A549 (cell line): ENCODE measurements at regions not wholly inside any gene's neighbourhood (a gene's known extent, or its start where the extent isn't known, plus 50 kb on each side); places are given as distances from the start of the nearest gene placed in this dataset.

ENCODE experiments used
- ATAC-seq, 2 experiments: fragments of 200-7000 bp in 1 of 2; fragments of >200 bp in 1 of 2; cut with Nextera tagmentation in 1 of 2; cut with Tn5 transposase in 1 of 2; 3 replicates each; pipeline versions ENCODE4 v1.8.0 to v1.9.1; 2018 to 2020; ENCODE audit warnings: mild to moderate bottlenecking in 1 of 2, moderate library complexity in 1 of 2
- CTCF ChIA-PET: fragments of 300-600 bp; sonication (Branson Sonifier 250); formaldehyde crosslinking; extraction: SDS; loops from one replicate; lab custom pipeline; 2021; ENCODE audit warnings: antibody characterized with exemption, inconsistent platforms; lab: Yijun Ruan, JAX
- POLR2A ChIA-PET: fragments of 350-600 bp; formaldehyde crosslinking; extraction: SDS; loops from one replicate; lab custom pipeline; 2021; ENCODE audit warnings: antibody characterized with exemption, inconsistent platforms; lab: Yijun Ruan, JAX
- DNase-seq, 2 experiments: peaks; one replicate each; pipeline versions ENCODE4 v3.0.0 to v3.0.0-alpha.2; 2011 to 2016; ENCODE audit warnings: low read depth in 1 of 2, low spot score in 1 of 2
- FAIRE-seq: peaks from 2 replicates; lab custom pipeline; 2011; peaks lifted over from hg19 to GRCh38; lab: Jason Lieb, UNC
- H3K27ac ChIP-seq, 2 experiments: fragments of >200 bp; sonication (Bioruptor Twin); formaldehyde crosslinking; 3 replicates each; pipeline ENCODE4 v1.5.1; 2016 to 2017
- H3K4me1 ChIP-seq: fragments of >200 bp; sonication (Bioruptor Twin); formaldehyde crosslinking; 3 replicates; pipeline ENCODE4 v1.6.1; 2016
- H3K4me2 ChIP-seq: fragments of >200 bp; sonication (Bioruptor Twin); formaldehyde crosslinking; 3 replicates; pipeline ENCODE4 v1.6.1; 2016
- H3K4me3 ChIP-seq: fragments of >200 bp; sonication (Bioruptor Twin); formaldehyde crosslinking; 3 replicates; pipeline ENCODE4 v1.5.1; 2016
- H3K9me3 ChIP-seq: fragments of >200 bp; sonication (Bioruptor Twin); formaldehyde crosslinking; 3 replicates; pipeline ENCODE4 v1.6.1; 2016
- BCL3 ChIP-seq: fragments of >200 bp; sonication (Bioruptor Twin); formaldehyde crosslinking; IDR thresholded peaks from 3 replicates; pipeline ENCODE4 v1.6.1; 2016
- BHLHE40 ChIP-seq: IDR thresholded peaks from 2 replicates; pipeline ENCODE4 v1.6.1; 2012; ENCODE audit warnings: low read depth, low read length, inconsistent platforms
- CEBPB ChIP-seq, 2 experiments: fragments of >200 bp in 1 of 2; sonication (Bioruptor Twin) in 1 of 2; formaldehyde crosslinking in 1 of 2; IDR thresholded peaks; 2 replicates each; pipeline ENCODE4 v1.6.1; 2012 to 2016
- CHD2 ChIP-seq: fragments of 150-350 bp; IDR thresholded peaks from 2 replicates; pipeline ENCODE4 v1.6.1; 2014; ENCODE audit warnings: low read length; ENCODE audit not compliant: partially characterized antibody
- CHD4 ChIP-seq: fragments of 200-600 bp; sonication (generic); IDR thresholded peaks from 2 replicates; pipeline ENCODE4 v1.6.1; 2016; ENCODE audit warnings: antibody characterized with exemption, mild to moderate bottlenecking, borderline replicate concordance
- E2F6 ChIP-seq: IDR thresholded peaks from 2 replicates; pipeline ENCODE4 v1.6.1; 2012; ENCODE audit warnings: low read depth, borderline replicate concordance
- EHF ChIP-seq: fragments of 250-450 bp; sonication (Bioruptor Pico); IDR thresholded peaks from 2 replicates; pipeline ENCODE4 v1.5.0; 2020; ENCODE audit warnings: mild to moderate bottlenecking
- ELK1 ChIP-seq: fragments of 150-350 bp; IDR thresholded peaks from 2 replicates; pipeline ENCODE4 v1.6.1; 2014; ENCODE audit warnings: low read depth, mild to moderate bottlenecking, low read length
- FOSL2 ChIP-seq, 2 experiments: fragments of 450-650 bp in 1 of 2; fragments of >200 bp in 1 of 2; sonication (Bioruptor Twin) in 1 of 2; formaldehyde crosslinking; IDR thresholded peaks; 2 replicates each; pipeline versions ENCODE4 v1.5.0 to v1.6.1; 2016 to 2020; ENCODE audit warnings: mild to moderate bottlenecking in 1 of 2, moderate library complexity in 1 of 2
- HMGXB4 ChIP-seq: fragments of 250-450 bp; sonication (Bioruptor Pico); IDR thresholded peaks from 2 replicates; pipeline ENCODE4 v1.5.0; 2021; ENCODE audit warnings: mild to moderate bottlenecking, moderate library complexity, borderline replicate concordance
- JUNB ChIP-seq: fragments of >200 bp; sonication (Bioruptor Twin); formaldehyde crosslinking; IDR thresholded peaks from 2 replicates; pipeline ENCODE4 v1.6.1; 2016
- MAZ ChIP-seq: fragments of 150-350 bp; IDR thresholded peaks from 2 replicates; pipeline ENCODE4 v1.6.1; 2014; ENCODE audit warnings: antibody characterized with exemption, low read depth, low read length, borderline replicate concordance
- NPAS2 ChIP-seq: fragments of 250-450 bp; sonication (Bioruptor Pico); IDR thresholded peaks from 2 replicates; pipeline ENCODE4 v1.8.0; 2022; ENCODE audit warnings: mild to moderate bottlenecking, moderate library complexity, borderline replicate concordance
- NR3C1 ChIP-seq: fragments of >200 bp; sonication (Bioruptor Twin); formaldehyde crosslinking; IDR thresholded peaks from 3 replicates; pipeline ENCODE4 v1.6.1; 2017
- PBX3 ChIP-seq: IDR thresholded peaks from 2 replicates; pipeline ENCODE4 v1.6.1; 2012
- POLR2A ChIP-seq: IDR thresholded peaks from 2 replicates; pipeline ENCODE4 v1.6.1; 2012; ENCODE audit warnings: mild to moderate bottlenecking, low read length
- RAD21 ChIP-seq, 2 experiments: fragments of >200 bp in 1 of 2; sonication (Bioruptor Twin) in 1 of 2; formaldehyde crosslinking in 1 of 2; IDR thresholded peaks in 1 of 2; conservative IDR thresholded peaks in 1 of 2; 2 replicates in 1 of 2; 3 replicates in 1 of 2; pipeline ENCODE4 v1.6.1; 2012 to 2018; ENCODE audit warnings: inconsistent platforms in 1 of 2
- RCOR1 ChIP-seq: fragments of 150-350 bp; IDR thresholded peaks from 2 replicates; pipeline ENCODE4 v1.6.1; 2014; ENCODE audit warnings: antibody characterized with exemption, low read length, low read depth
- RFX5 ChIP-seq: fragments of 450-650 bp; IDR thresholded peaks from 2 replicates; pipeline ENCODE4 v1.7.1; 2014; ENCODE audit warnings: antibody characterized with exemption, mild to moderate bottlenecking, moderate library complexity
- RNF2 ChIP-seq: fragments of 200-600 bp; sonication (generic); IDR thresholded peaks from 2 replicates; pipeline ENCODE4 v1.6.1; 2016; ENCODE audit warnings: low read depth, mild to moderate bottlenecking, antibody characterized with exemption, moderate library complexity, borderline replicate concordance
- SMC3 ChIP-seq: fragments of >200 bp; sonication (Bioruptor Twin); formaldehyde crosslinking; IDR thresholded peaks from 3 replicates; pipeline ENCODE4 v1.6.1; 2018; ENCODE audit warnings: inconsistent platforms
- WGBS: methylation state at CpG from one replicate; pipeline ENCODE4 v1.1.6; 2017; ENCODE audit errors: missing lambda C conversion rate; 5-methylcytosine and 5-hydroxymethylcytosine counted together

GRCh38 chr2:133739039-133739438 lies 170.8 kb upstream of the NCKAP5 start:
- Histone ChIP-seq H3K9me3 (no peaks in the 10 kb centered on the region), H3K4me3 (no peak overlapping the region)
- no peak for ATAC-seq

GRCh38 chr2:133740500-133740899 lies 172.2 kb upstream of the NCKAP5 start:
- no peak for FAIRE-seq
- ChIA-PET POLR2A (no interaction called here), CTCF (no interaction called here)
- DNase-seq: no peak
- ATAC-seq: no peak
- 57% methylated on average over 1 of the region's 1 CpG for WGBS
- Histone ChIP-seq H3K4me3 (no peak overlapping the region), H3K4me2 (no peak overlapping the region), H3K27ac (no peak overlapping the region), H3K4me1 (no peaks in the 10 kb centered on the region), H3K9me3 (no peaks in the 10 kb centered on the region)
- TF ChIP-seq HMGXB4 (CRISPR knock-in tag): no peak
- no peak for TF ChIP-seq BHLHE40
- TF ChIP-seq EHF (CRISPR knock-in tag): no peak
- TF ChIP-seq POLR2A: no peak
- TF ChIP-seq CHD4: no peak
- no peak for TF ChIP-seq BCL3
- TF ChIP-seq RFX5: no peak
- no peak for TF ChIP-seq PBX3
- TF ChIP-seq NPAS2 (CRISPR knock-in tag): no peak
- no peak for TF ChIP-seq E2F6
- TF ChIP-seq CEBPB (IDR thresholded peaks at IDR 0.05): no peak

More at GRCh38 chr2:133739039-133739438, 170.8 kb upstream of the NCKAP5 start:
- Histone ChIP-seq H3K4me1 (no peaks in the 10 kb centered on the region), H3K27ac (no peak overlapping the region), H3K4me2 (no peak overlapping the region)
- ChIA-PET POLR2A (no interaction called here), CTCF (no interaction called here)
- FAIRE-seq: no peak
- DNase-seq: no peak
- no peak for TF ChIP-seq RNF2

- ATAC-seq: no peak
- Histone ChIP-seq H3K4me1 (no peaks in the 10 kb centered on the region), H3K9me3 (no peaks in the 10 kb centered on the region), H3K27ac (no peak overlapping the region), H3K4me2 (no peak overlapping the region), H3K4me3 (no peak overlapping the region)
- DNase-seq: no peak
- ChIA-PET CTCF (no interaction called here), POLR2A (no interaction called here)
- no peak for FAIRE-seq
- 59% methylated on average over 3 of the region's 3 CpGs for WGBS
- TF ChIP-seq NR3C1 (no peak), MAZ (no peak)
Measured at GRCh38 chr2:133748007-133748700, 179.9 kb upstream of the NCKAP5 start.

- DNase-seq (no peak), FAIRE-seq (no peak), ATAC-seq (no peak)
- no peaks in the 10 kb centered on the region for H3K4me1 ChIP-seq
- CTCF ChIA-PET: no interaction called here
- H3K27ac ChIP-seq: no peak overlapping the region
- no peak overlapping the region for H3K4me3 ChIP-seq
- H3K9me3 ChIP-seq: no peaks in the 10 kb centered on the region
- 49% methylated on average over 2 of the region's 2 CpGs for WGBS
- H3K4me2 ChIP-seq: no peak overlapping the region
- no peak for TF ChIP-seq RCOR1
- no peak for TF ChIP-seq SMC3
- no peak for TF ChIP-seq FOSL2 (IDR thresholded peaks at IDR 0.05)
- no peak for TF ChIP-seq FOSL2 (CRISPR knock-in tag; IDR thresholded peaks at IDR 0.05)
- TF ChIP-seq ELK1: no peak
- TF ChIP-seq RAD21 (conservative IDR thresholded peaks at IDR 0.05 in 1 of 2, IDR thresholded peaks at IDR 0.05 in 1 of 2): no peak
- no peak for TF ChIP-seq CHD2
- TF ChIP-seq JUNB: no peak
- POLR2A ChIA-PET: no interaction called here
Measured at GRCh38 chr2:133753665-133754064, 185.4 kb upstream of the NCKAP5 start.
